Tibial artery (tissue), 4 donors: ENCODE measurements at regions not wholly inside any gene's neighbourhood (a gene's known extent, or its start where the extent isn't known, plus 50 kb on each side); places are given as distances from the start of the nearest gene placed in this dataset.

ENCODE experiments used
- DNase-seq, 2 donors: peaks; one replicate each; pipeline ENCODE4 v3.0.0-alpha.2; 2019
- H3K27ac ChIP-seq, 2 donors: fragments of 200-600 bp; sonication (generic) in 1 of 2; 1 replicate in 1 of 2; 2 replicates in 1 of 2; pipeline ENCODE4 v1.5.1; 2018 to 2019; ENCODE audit warnings: mild to moderate bottlenecking in 1 of 2
- H3K27me3 ChIP-seq, 2 donors: fragments of 200-600 bp; sonication (generic) in 1 of 2; one replicate each; pipeline versions ENCODE4 v1.5.1 to v1.6.0; 2016 to 2019
- H3K36me3 ChIP-seq, 3 donors: fragments of 200-600 bp; sonication (generic) in 2 of 3; one replicate each; pipeline ENCODE4 v1.5.1; 2016 to 2019; ENCODE audit warnings: mild to moderate bottlenecking in 2 of 3
- H3K4me1 ChIP-seq, 4 donors: fragments of 200-600 bp; sonication (generic) in 2 of 4; 1 replicate in 3 of 4; 2 replicates in 1 of 4; pipeline ENCODE4 v1.5.1; 2016 to 2019
- H3K4me3 ChIP-seq, 2 donors: fragments of 200-600 bp; sonication (generic) in 1 of 2; 1 replicate in 1 of 2; 2 replicates in 1 of 2; pipeline ENCODE4 v1.5.1; 2018 to 2019; ENCODE audit warnings: mild to moderate bottlenecking in 2 of 2
- H3K9me3 ChIP-seq, 3 donors: fragments of 200-600 bp; sonication (generic) in 1 of 3; one replicate each; pipeline ENCODE4 v1.5.1; 2016 to 2019
- CTCF ChIP-seq, 2 experiments: fragments of 200-600 bp in 1 of 2; fragments of 450-650 bp in 1 of 2; IDR thresholded peaks; one replicate each; pipeline ENCODE4 v1.5.1; 2017 to 2019; ENCODE audit warnings: antibody characterized with exemption in 2 of 2, mild to moderate bottlenecking in 1 of 2, moderate library complexity in 1 of 2
- intact Hi-C: fragments of 100-400 bp; cut with DNase I; formaldehyde crosslinking; loops from one replicate; pipeline ENCODE4 v1.15.0; 2023; ENCODE audit warnings: low total_unique reads

GRCh38 chr4:156596026-156596425 is 375.6 kb downstream of the PDGFC start:
- H3K27me3 ChIP-seq: no peaks in the 10 kb centered on the region
- H3K36me3 ChIP-seq: no peaks in the 10 kb centered on the region
- H3K27ac ChIP-seq: peak overlapping the region; percentile 9 to 51
- H3K4me1 ChIP-seq: peaks cover 0 to 58% (median 21%) of the 10 kb centered on the region in 4 donors
- H3K4me3 ChIP-seq: no peak overlapping the region
- no peak for DNase-seq
- intact Hi-C loops: no loop called here
- no peak for TF ChIP-seq CTCF (IDR thresholded peaks at IDR 0.05)
- H3K9me3 ChIP-seq: no peaks in the 10 kb centered on the region

GRCh38 chr4:156595041-156595440 is 376.6 kb downstream of the PDGFC start:
- peaks cover 0 to 58% (median 21%) of the 10 kb centered on the region in 4 donors for H3K4me1 ChIP-seq
- no peak for TF ChIP-seq CTCF (IDR thresholded peaks at IDR 0.05)
- no peak overlapping the region for H3K27ac ChIP-seq
- no peaks in the 10 kb centered on the region for H3K27me3 ChIP-seq
- no peaks in the 10 kb centered on the region for H3K36me3 ChIP-seq
- intact Hi-C loops: no loop called here
- no peak overlapping the region for H3K4me3 ChIP-seq
- H3K9me3 ChIP-seq: no peaks in the 10 kb centered on the region
- DNase-seq: no peak

GRCh38 chr4:156594624-156595023 is 377.0 kb downstream of the PDGFC start:
- peak; percentile 69 to 71 for DNase-seq
- TF ChIP-seq CTCF (IDR thresholded peaks at IDR 0.05): no peak
- intact Hi-C loops: no loop called here
- H3K27ac ChIP-seq: no peak overlapping the region
- no peaks in the 10 kb centered on the region for H3K9me3 ChIP-seq
- H3K4me3 ChIP-seq: no peak overlapping the region
- H3K36me3 ChIP-seq: no peaks in the 10 kb centered on the region
- no peaks in the 10 kb centered on the region for H3K27me3 ChIP-seq
- peaks cover 0 to 57% (median 21%) of the 10 kb centered on the region in 4 donors for H3K4me1 ChIP-seq

GRCh38 chr4:156593464-156593863 is 378.1 kb downstream of the PDGFC start:
- Histone ChIP-seq H3K9me3 (no peaks in the 10 kb centered on the region), H3K4me3 (no peak overlapping the region), H3K36me3 (no peaks in the 10 kb centered on the region), H3K27me3 (no peaks in the 10 kb centered on the region), H3K27ac (no peak overlapping the region), H3K4me1 (peaks cover 0 to 45% (median 19%) of the 10 kb centered on the region in 4 donors)
- intact Hi-C loops: no loop called here
- DNase-seq: no peak
- no peak for TF ChIP-seq CTCF (IDR thresholded peaks at IDR 0.05)

- intact Hi-C loops: no loop called here
- no peak overlapping the region for H3K27ac ChIP-seq
- no peaks in the 10 kb centered on the region for H3K27me3 ChIP-seq
- H3K36me3 ChIP-seq: no peaks in the 10 kb centered on the region
- no peak overlapping the region for H3K4me3 ChIP-seq
- no peak for TF ChIP-seq CTCF (IDR thresholded peaks at IDR 0.05)
- DNase-seq: no peak
- H3K9me3 ChIP-seq: no peaks in the 10 kb centered on the region
- H3K4me1 ChIP-seq: peaks cover 0 to 27% (median 10%) of the 10 kb centered on the region in 4 donors
Measured at GRCh38 chr4:156591679-156592078, 379.9 kb downstream of the PDGFC start.

- no peak for DNase-seq
- H3K4me3 ChIP-seq: no peak overlapping the region
- H3K27me3 ChIP-seq: no peaks in the 10 kb centered on the region
- H3K9me3 ChIP-seq: no peaks in the 10 kb centered on the region
- no peak overlapping the region for H3K27ac ChIP-seq
- peaks cover 0 to 12% (median 0%) of the 10 kb centered on the region in 4 donors for H3K4me1 ChIP-seq
- intact Hi-C loops: no loop called here
- no peak for TF ChIP-seq CTCF (IDR thresholded peaks at IDR 0.05)
- no peaks in the 10 kb centered on the region for H3K36me3 ChIP-seq
Measured at GRCh38 chr4:156584100-156584499, 387.5 kb downstream of the PDGFC start.
